ENCODE measurements at regions not wholly inside any gene's neighbourhood (a gene's known extent, or its start where the extent isn't known, plus 50 kb on each side); places are given as distances from the start of the nearest gene placed in this dataset.

GRCh38 chr18:22069916-22070315 lies 99.5 kb upstream of the GATA6 start (continued):
- TF ChIP-seq AHDC1 (CRISPR knock-in tag; IDR thresholded peaks at IDR 0.05; ENCODE audit: borderline replicate concordance): peak; percentile 42; the same call in 1 of the 2 replicates
- no peak for TF ChIP-seq KDM5B (CRISPR knock-in tag; IDR thresholded peaks at IDR 0.05; ENCODE audit: borderline replicate concordance)
- TF ChIP-seq TCF7 (IDR thresholded peaks at IDR 0.05; ENCODE audit: low read depth): peak; percentile 60
- TF ChIP-seq ZNF703 (CRISPR knock-in tag; IDR thresholded peaks at IDR 0.05; ENCODE audit: borderline replicate concordance): no peak
- TF ChIP-seq ZNF644 (CRISPR knock-in tag; IDR thresholded peaks at IDR 0.05; ENCODE audit: low read depth): peak; percentile 98
- TF ChIP-seq SIX4 (CRISPR knock-in tag; IDR thresholded peaks at IDR 0.05): no peak
- TF ChIP-seq SNAI1 (CRISPR knock-in tag; IDR thresholded peaks at IDR 0.05; ENCODE audit: borderline replicate concordance): no peak
- no peak for TF ChIP-seq IKZF5 (CRISPR knock-in tag; IDR thresholded peaks at IDR 0.05)
- no peak for TF ChIP-seq CBX2 (IDR thresholded peaks at IDR 0.05; ENCODE audit: low read depth, low read length)
- TF ChIP-seq CBX2 (CRISPR knock-in tag; IDR thresholded peaks at IDR 0.05; ENCODE audit: low read depth): no peak
- TF ChIP-seq ZNF17 (CRISPR knock-in tag; IDR thresholded peaks at IDR 0.05): no peak
- TF ChIP-seq NFKB2 (CRISPR knock-in tag; IDR thresholded peaks at IDR 0.05; ENCODE audit: borderline replicate concordance): no peak
- TF ChIP-seq, protein P1, sequence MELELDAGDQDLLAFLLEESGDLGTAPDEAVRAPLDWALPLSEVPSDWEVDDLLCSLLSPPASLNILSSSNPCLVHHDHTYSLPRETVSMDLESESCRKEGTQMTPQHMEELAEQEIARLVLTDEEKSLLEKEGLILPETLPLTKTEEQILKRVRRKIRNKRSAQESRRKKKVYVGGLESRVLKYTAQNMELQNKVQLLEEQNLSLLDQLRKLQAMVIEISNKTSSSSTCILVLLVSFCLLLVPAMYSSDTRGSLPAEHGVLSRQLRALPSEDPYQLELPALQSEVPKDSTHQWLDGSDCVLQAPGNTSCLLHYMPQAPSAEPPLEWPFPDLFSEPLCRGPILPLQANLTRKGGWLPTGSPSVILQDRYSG (CRISPR knock-in tag; IDR thresholded peaks at IDR 0.05): no peak
- no peak for TF ChIP-seq ZNF746 (CRISPR knock-in tag; IDR thresholded peaks at IDR 0.05)
- TF ChIP-seq REPIN1 (CRISPR knock-in tag; IDR thresholded peaks at IDR 0.05; ENCODE audit: borderline replicate concordance, low read depth): 0 out of 2 replicates have a peak, but pooled peaks have one; percentile 64
- no peak for TF ChIP-seq ZNF879 (CRISPR knock-in tag; IDR thresholded peaks at IDR 0.05)
- TF ChIP-seq, protein P2, sequence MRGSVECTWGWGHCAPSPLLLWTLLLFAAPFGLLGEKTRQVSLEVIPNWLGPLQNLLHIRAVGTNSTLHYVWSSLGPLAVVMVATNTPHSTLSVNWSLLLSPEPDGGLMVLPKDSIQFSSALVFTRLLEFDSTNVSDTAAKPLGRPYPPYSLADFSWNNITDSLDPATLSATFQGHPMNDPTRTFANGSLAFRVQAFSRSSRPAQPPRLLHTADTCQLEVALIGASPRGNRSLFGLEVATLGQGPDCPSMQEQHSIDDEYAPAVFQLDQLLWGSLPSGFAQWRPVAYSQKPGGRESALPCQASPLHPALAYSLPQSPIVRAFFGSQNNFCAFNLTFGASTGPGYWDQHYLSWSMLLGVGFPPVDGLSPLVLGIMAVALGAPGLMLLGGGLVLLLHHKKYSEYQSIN (CRISPR knock-in tag; IDR thresholded peaks at IDR 0.05; ENCODE audit: borderline replicate concordance): no peak
